ENCODE measurements at regions not wholly inside any gene's neighbourhood (a gene's known extent, or its start where the extent isn't known, plus 50 kb on each side); places are given as distances from the start of the nearest gene placed in this dataset.

GRCh38 chr6:102619585-102619984 lies 1226.1 kb downstream of the GRIK2 start:
- DNase-seq (ENCODE audit: low spot score) = no peak

- no peak for DNase-seq (ENCODE audit: low spot score)
These were observed 1189.1 kb downstream of the GRIK2 start for GRCh38 chr6:102582569-102582968.

GRCh38 chr6:102581378-102582124 lies 1188.0 kb downstream of the GRIK2 start:
- DNase-seq (ENCODE audit: low spot score) = no peak

- no peak for DNase-seq (ENCODE audit: low spot score)
These were observed 1177.9 kb downstream of the GRIK2 start for GRCh38 chr6:102571236-102571908.

- no peak for DNase-seq (ENCODE audit: low spot score)
These were observed 1169.2 kb downstream of the GRIK2 start for GRCh38 chr6:102562713-102563112.

- DNase-seq (ENCODE audit: low spot score) = no peak
These were observed 1159.7 kb downstream of the GRIK2 start for GRCh38 chr6:102553214-102553613.

GRCh38 chr6:102549221-102549874 lies 1155.8 kb downstream of the GRIK2 start:
- DNase-seq (ENCODE audit: low spot score) = no peak

GRCh38 chr6:102525336-102525735 lies 1131.8 kb downstream of the GRIK2 start:
- no peak for DNase-seq (ENCODE audit: low spot score)

GRCh38 chr6:102520966-102521365 lies 1127.5 kb downstream of the GRIK2 start:
- no peak for DNase-seq (ENCODE audit: low spot score)

GRCh38 chr6:102517506-102517905 lies 1124.0 kb downstream of the GRIK2 start:
- no peak for DNase-seq (ENCODE audit: low spot score)

GRCh38 chr6:102501615-102502014 lies 1108.1 kb downstream of the GRIK2 start:
- no peak for DNase-seq (ENCODE audit: low spot score)

- no peak for DNase-seq (ENCODE audit: low spot score)
These were observed 1101.3 kb downstream of the GRIK2 start for GRCh38 chr6:102494808-102495207.

- no peak for DNase-seq (ENCODE audit: low spot score)
These were observed 1100.0 kb downstream of the GRIK2 start for GRCh38 chr6:102493485-102493884.

GRCh38 chr6:102488729-102489128 lies 1095.2 kb downstream of the GRIK2 start:
- DNase-seq (ENCODE audit: low spot score) = no peak

- DNase-seq (ENCODE audit: low spot score) = no peak
These were observed 1092.0 kb downstream of the GRIK2 start for GRCh38 chr6:102485480-102485879.

GRCh38 chr6:102474041-102474807 lies 1080.7 kb downstream of the GRIK2 start:
- no peak for DNase-seq (ENCODE audit: low spot score)

GRCh38 chr6:102458990-102459389 lies 1065.5 kb downstream of the GRIK2 start:
- no peak for DNase-seq (ENCODE audit: low spot score)

GRCh38 chr6:102438171-102438570 lies 1044.7 kb downstream of the GRIK2 start:
- DNase-seq (ENCODE audit: low spot score) = no peak

GRCh38 chr6:102417368-102417998 lies 1024.0 kb downstream of the GRIK2 start:
- DNase-seq (ENCODE audit: low spot score) = no peak

- no peak for DNase-seq (ENCODE audit: low spot score)
These were observed 1022.4 kb downstream of the GRIK2 start for GRCh38 chr6:102415891-102416290.

- DNase-seq (ENCODE audit: low spot score) = no peak
These were observed 1018.3 kb downstream of the GRIK2 start for GRCh38 chr6:102411796-102412195.

Data from HuH-7.5 (cell line).